D721Med (cell line): ENCODE measurements at regions not wholly inside any gene's neighbourhood (a gene's known extent, or its start where the extent isn't known, plus 50 kb on each side); places are given as distances from the start of the nearest gene placed in this dataset.

ENCODE experiments used
- DNase-seq: peaks from one replicate; pipeline ENCODE4 v3.0.0; 2011; ENCODE audit warnings: low spot score; ENCODE audit not compliant: insufficient read length
- FAIRE-seq: peaks from 2 replicates; lab custom pipeline; 2011; peaks lifted over from hg19 to GRCh38; lab: Jason Lieb, UNC
- TF ChIP-seq, protein P1 (sequence below): IDR thresholded peaks from 2 replicates; pipeline ENCODE4 v1.5.1; 2012; ENCODE audit warnings: mild to moderate bottlenecking, control low read depth; ENCODE audit not compliant: insufficient read depth; ENCODE audit errors: missing control alignments

DNA sequence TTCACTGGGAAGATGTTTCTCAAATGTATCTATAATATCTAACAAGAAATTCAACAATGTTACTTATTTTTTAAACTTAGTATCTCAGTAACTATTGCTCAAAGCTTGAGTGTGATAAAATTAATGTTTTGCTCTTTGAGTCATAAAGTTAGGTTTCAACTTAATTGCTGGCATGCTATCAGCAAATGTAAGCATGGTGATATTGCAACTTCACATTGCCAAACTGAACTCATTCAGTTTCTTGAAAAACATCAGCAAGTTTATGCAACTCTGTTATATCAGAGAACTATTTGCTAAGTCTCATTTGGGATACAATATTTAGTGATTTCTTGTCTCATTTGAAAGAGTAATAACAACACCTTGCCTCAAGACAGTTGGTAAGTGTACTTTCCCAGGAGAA, 91.2 kb upstream of the KLF3 start:
- FAIRE-seq (no peak), DNase-seq (no peak)
- TF ChIP-seq, protein P1, sequence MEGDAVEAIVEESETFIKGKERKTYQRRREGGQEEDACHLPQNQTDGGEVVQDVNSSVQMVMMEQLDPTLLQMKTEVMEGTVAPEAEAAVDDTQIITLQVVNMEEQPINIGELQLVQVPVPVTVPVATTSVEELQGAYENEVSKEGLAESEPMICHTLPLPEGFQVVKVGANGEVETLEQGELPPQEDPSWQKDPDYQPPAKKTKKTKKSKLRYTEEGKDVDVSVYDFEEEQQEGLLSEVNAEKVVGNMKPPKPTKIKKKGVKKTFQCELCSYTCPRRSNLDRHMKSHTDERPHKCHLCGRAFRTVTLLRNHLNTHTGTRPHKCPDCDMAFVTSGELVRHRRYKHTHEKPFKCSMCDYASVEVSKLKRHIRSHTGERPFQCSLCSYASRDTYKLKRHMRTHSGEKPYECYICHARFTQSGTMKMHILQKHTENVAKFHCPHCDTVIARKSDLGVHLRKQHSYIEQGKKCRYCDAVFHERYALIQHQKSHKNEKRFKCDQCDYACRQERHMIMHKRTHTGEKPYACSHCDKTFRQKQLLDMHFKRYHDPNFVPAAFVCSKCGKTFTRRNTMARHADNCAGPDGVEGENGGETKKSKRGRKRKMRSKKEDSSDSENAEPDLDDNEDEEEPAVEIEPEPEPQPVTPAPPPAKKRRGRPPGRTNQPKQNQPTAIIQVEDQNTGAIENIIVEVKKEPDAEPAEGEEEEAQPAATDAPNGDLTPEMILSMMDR = no peak

DNA sequence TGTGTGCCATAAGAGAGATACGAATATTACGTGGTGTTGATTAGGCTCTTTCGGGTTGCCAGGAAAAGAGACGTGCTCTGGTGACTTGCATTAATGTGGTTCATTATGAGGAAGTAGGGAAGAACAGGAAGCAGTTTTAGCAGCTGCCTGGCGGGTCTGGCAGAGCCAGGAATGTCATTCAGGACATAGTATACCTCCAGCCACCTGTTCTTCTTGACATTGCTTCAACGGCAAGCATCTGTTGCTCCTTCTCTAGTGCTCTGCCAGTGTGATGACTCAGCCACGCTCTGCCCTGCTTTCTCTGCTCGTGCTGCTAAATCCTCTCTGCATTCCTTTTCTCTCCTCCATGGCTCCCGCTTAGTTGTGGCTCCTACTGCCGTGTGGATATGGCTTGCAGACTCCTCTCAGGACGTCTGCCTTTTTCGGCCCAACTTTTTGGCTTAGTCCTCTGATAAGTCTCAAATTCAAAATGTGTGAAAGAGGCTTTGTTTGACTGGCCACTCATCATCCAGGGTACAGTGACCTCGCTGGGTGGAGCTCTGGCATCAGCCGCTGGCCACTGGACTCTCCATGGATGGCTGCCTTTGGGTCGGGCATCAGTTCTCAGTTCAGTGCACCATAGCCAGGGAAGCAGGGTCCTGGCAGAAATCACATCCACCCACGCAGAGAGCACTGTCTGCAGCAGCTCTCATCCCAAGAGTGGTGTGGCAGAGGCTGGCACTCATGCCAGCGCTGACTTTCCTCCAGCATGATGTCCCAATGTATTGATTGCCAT, 89.3 kb upstream of the KLF3 start:
- DNase-seq = no peak
- TF ChIP-seq, protein P1 = no peak

DNA sequence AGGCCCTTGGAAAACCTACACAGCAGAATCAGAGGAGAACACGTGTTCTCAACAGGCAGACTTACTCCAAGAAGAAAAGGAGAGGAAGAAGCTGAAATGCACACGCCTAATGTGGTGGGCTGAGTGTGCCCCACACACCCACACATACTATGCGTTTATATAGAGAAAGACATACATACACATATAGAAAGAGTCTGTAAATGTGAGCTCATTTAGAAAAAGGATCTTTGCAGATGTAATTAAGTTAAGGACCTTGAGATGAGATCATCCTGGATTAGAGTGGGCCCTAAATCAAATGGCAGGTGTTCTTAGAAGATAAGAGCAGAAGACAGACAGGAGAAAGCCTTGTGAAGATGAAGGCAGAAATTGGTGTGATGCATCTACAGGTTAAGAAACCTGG, 87.2 kb upstream of the KLF3 start:
- DNase-seq (no peak), FAIRE-seq (no peak)
- TF ChIP-seq, protein P1 = no peak

More for the DNA sequence above, 89.3 kb upstream of the KLF3 start:
- FAIRE-seq = no peak

DNA sequence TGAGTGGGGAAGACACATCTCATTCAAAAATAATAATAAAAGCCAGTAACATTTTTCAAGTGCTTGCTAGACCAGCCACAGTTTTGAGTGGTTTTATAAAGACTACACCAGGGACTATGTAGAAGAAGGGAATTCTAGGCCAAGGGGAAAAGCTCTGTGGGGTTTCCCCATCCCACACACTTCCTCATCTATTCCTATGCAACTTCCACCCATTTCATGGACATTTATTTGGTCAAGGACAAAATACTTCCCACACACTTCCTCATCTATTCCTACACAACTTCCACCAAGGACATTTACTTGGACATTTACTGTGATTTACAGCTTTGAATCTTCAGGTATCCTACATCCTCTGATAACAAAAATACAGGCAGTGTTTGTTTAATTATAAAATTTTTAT, 86.5 kb upstream of the KLF3 start:
- DNase-seq = no peak
- TF ChIP-seq, protein P1 = no peak
- FAIRE-seq = no peak

DNA sequence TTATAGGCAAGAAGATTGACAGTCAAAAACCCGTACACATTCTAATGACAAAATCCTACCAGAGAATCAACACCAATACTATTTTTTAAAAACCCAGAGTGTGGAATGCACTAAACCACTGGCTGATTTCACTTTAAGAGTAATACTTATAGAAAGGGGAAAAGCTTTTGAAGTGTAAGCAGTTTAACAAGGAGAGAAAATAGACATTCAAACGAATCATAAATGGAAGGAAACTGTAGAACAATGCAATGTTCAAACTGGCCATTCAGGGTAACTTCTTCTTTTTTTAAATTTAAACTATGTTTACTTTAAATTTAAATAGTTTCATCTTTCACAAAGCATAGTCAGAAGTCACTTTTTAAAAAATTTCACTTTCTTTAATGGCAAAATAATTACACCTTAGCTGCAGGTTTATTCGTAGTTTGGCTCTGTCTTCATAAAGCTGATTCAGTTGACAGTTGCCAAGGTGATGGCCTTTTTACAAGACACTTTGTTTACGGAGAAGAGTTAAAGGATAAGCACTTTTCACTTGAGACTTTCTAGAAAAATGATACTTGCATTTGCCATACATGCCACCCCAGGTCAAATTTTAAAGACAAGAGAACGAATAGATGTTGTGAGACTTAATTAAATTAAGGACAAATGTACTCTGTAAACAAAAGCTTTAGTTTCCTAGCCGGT, 82.4 kb upstream of the KLF3 start:
- DNase-seq (no peak), FAIRE-seq (no peak)
- TF ChIP-seq, protein P1 = no peak

DNA sequence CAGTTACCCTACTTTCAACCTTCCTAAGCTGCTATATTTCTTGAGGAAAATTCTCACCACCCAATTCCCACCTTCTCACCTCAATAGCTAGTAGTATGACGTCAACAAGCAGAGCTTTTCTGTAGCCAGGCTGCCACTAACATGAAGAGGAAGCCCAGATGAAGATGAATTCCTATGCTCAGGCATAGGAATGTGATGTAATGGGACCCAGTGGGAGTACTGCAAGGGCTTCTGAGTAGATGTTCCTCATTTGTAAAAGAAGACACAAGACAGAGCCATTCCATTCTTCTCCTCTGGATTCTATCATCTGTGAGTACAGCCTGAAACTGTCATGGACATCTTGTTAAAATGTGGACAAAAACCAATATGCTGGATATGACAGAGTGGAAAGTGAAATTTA, 81.6 kb upstream of the KLF3 start:
- DNase-seq (no peak), FAIRE-seq (no peak)
- TF ChIP-seq, protein P1 = no peak
